ENCODE measurements at regions not wholly inside any gene's neighbourhood (a gene's known extent, or its start where the extent isn't known, plus 50 kb on each side); places are given as distances from the start of the nearest gene placed in this dataset.
A peak's percentile ranks its signal among the peaks of the same experiment; 100 is the strongest.

DNA sequence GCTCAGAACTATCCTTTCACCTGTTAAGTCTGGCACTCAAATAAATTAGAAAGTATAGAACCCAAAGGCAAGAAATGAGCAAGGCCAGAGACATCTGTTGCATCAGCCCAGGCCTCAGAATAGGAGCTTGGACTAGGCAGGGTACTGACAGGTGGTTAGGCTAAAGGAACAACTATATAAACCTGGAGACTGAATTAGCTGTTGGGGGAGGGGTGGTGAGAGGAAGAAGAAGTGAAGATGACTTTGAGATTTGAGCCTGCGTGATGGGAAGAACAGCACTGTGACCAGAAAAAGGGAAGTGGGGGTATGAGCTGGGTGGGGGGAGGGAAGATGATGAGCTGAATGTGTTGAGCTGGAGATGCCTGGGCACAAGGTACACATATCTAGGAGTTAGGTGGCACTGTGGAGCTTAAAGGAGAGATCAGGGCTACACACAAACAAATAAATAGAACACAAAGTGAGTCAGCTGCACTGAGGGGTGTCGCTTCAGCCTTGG, 244.7 kb downstream of the PTEN start (continued):
- TF ChIP-seq, protein P1, sequence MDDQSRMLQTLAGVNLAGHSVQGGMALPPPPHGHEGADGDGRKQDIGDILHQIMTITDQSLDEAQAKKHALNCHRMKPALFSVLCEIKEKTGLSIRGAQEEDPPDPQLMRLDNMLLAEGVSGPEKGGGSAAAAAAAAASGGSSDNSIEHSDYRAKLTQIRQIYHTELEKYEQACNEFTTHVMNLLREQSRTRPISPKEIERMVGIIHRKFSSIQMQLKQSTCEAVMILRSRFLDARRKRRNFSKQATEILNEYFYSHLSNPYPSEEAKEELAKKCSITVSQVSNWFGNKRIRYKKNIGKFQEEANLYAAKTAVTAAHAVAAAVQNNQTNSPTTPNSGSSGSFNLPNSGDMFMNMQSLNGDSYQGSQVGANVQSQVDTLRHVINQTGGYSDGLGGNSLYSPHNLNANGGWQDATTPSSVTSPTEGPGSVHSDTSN (IDR thresholded peaks at IDR 0.05; ENCODE audit: insufficient replicate concordance, low read depth, low read length), result no peak
- TF ChIP-seq RAD21 (IDR thresholded peaks at IDR 0.05; ENCODE audit: insufficient read depth, low read depth, low read length) (peak; percentile 41; the same call in 1 of the 2 replicates), SMARCA5 (IDR thresholded peaks at IDR 0.05) (no peak), POLR2AphosphoS5 (IDR thresholded peaks at IDR 0.05; ENCODE audit: low read length) (no peak), PAX5 (IDR thresholded peaks at IDR 0.05; ENCODE audit: borderline replicate concordance, low read depth, low read length) (peak; percentile 84; the same call in 1 of the 2 replicates), NR2C2 (IDR thresholded peaks at IDR 0.05; ENCODE audit: borderline replicate concordance, control insufficient read depth, insufficient read length, low read depth) (no peak), CBX5 (IDR thresholded peaks at IDR 0.05; ENCODE audit: low read depth) (0 out of 2 replicates have a peak, but pooled peaks have one; percentile 64), IRF4 (IDR thresholded peaks at IDR 0.05; ENCODE audit: low read depth, low read length) (0 out of 2 replicates have a peak, but pooled peaks have one; percentile 51), CEBPZ (IDR thresholded peaks at IDR 0.05; ENCODE audit: low read depth, low read length) (no peak), HDGF (IDR thresholded peaks at IDR 0.05) (peak; percentile 87), YBX1 (IDR thresholded peaks at IDR 0.05) (no peak), NBN (IDR thresholded peaks at IDR 0.05) (peak; percentile 96), ATF2 (IDR thresholded peaks at IDR 0.05; ENCODE audit: low read length) (peak; percentile 75), SP1 (IDR thresholded peaks at IDR 0.05; ENCODE audit: low read depth, low read length) (peak; percentile 43), MEF2B (IDR thresholded peaks at IDR 0.05; ENCODE audit: partially characterized antibody, poor library complexity, severe bottlenecking) (peak; percentile 20), TARDBP (IDR thresholded peaks at IDR 0.05; ENCODE audit: borderline replicate concordance) (no peak), GABPA (IDR thresholded peaks at IDR 0.05; ENCODE audit: low read depth) (no peak), MYC (IDR thresholded peaks at IDR 0.05; ENCODE audit: insufficient read depth, insufficient read length, insufficient replicate concordance, low read length, severe bottlenecking) (no peak), ATF3 (IDR thresholded peaks at IDR 0.05; ENCODE audit: borderline replicate concordance, extremely low read depth, low read depth, low read length) (no peak)
- TF ChIP-seq, protein P2, sequence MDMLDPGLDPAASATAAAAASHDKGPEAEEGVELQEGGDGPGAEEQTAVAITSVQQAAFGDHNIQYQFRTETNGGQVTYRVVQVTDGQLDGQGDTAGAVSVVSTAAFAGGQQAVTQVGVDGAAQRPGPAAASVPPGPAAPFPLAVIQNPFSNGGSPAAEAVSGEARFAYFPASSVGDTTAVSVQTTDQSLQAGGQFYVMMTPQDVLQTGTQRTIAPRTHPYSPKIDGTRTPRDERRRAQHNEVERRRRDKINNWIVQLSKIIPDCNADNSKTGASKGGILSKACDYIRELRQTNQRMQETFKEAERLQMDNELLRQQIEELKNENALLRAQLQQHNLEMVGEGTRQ (IDR thresholded peaks at IDR 0.05; ENCODE audit: borderline replicate concordance, low read depth, low read length), result no peak
- TF ChIP-seq, protein P3, sequence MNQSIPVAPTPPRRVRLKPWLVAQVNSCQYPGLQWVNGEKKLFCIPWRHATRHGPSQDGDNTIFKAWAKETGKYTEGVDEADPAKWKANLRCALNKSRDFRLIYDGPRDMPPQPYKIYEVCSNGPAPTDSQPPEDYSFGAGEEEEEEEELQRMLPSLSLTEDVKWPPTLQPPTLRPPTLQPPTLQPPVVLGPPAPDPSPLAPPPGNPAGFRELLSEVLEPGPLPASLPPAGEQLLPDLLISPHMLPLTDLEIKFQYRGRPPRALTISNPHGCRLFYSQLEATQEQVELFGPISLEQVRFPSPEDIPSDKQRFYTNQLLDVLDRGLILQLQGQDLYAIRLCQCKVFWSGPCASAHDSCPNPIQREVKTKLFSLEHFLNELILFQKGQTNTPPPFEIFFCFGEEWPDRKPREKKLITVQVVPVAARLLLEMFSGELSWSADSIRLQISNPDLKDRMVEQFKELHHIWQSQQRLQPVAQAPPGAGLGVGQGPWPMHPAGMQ (IDR thresholded peaks at IDR 0.05; ENCODE audit: borderline replicate concordance), result 0 out of 2 replicates have a peak, but pooled peaks have one; percentile 26

All from GM12878 (cell line).